ENCODE measurements at regions not wholly inside any gene's neighbourhood (a gene's known extent, or its start where the extent isn't known, plus 50 kb on each side); places are given as distances from the start of the nearest gene placed in this dataset.

DNA sequence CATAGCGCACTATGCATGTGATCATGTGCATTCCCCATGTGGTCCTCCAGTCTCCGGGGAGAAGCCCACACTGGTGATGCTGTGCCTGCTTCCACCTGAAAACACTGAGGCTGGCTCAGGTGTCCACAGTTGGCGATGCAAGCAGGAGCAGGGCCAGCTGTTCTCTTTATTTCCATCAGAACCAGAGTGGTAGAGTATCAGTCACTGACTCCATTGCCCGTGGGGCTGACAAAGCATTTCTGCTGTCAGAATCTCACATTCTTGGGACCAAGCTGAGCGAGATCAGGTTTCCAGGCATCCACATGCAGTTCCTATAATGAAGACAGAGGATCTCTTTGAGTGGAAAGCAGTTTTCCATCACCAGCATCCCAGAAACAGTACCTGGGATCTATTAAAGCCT is 52.5 kb downstream of the GADD45G start:
- TF ChIP-seq, protein P1, sequence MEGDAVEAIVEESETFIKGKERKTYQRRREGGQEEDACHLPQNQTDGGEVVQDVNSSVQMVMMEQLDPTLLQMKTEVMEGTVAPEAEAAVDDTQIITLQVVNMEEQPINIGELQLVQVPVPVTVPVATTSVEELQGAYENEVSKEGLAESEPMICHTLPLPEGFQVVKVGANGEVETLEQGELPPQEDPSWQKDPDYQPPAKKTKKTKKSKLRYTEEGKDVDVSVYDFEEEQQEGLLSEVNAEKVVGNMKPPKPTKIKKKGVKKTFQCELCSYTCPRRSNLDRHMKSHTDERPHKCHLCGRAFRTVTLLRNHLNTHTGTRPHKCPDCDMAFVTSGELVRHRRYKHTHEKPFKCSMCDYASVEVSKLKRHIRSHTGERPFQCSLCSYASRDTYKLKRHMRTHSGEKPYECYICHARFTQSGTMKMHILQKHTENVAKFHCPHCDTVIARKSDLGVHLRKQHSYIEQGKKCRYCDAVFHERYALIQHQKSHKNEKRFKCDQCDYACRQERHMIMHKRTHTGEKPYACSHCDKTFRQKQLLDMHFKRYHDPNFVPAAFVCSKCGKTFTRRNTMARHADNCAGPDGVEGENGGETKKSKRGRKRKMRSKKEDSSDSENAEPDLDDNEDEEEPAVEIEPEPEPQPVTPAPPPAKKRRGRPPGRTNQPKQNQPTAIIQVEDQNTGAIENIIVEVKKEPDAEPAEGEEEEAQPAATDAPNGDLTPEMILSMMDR (IDR thresholded peaks at IDR 0.05; ENCODE audit: low read length), result no peak
- TF ChIP-seq EZH2 (optimal IDR thresholded peaks at IDR 0.05; ENCODE audit: low read depth, low read length), result no peak
